HPDE6-E6E7 (cell line): ENCODE measurements at regions not wholly inside any gene's neighbourhood (a gene's known extent, or its start where the extent isn't known, plus 50 kb on each side); places are given as distances from the start of the nearest gene placed in this dataset.
"Not testable (repeated sequence)": the region's sequence is repeated elsewhere in the genome, so short reads cannot be mapped to it uniquely, and the experiment has no call there.

Source experiments
- DNase-seq: peaks from one replicate; pipeline ENCODE4 v3.0.0; 2011; ENCODE audit warnings: missing footprints; ENCODE audit errors: extremely low spot score

DNA sequence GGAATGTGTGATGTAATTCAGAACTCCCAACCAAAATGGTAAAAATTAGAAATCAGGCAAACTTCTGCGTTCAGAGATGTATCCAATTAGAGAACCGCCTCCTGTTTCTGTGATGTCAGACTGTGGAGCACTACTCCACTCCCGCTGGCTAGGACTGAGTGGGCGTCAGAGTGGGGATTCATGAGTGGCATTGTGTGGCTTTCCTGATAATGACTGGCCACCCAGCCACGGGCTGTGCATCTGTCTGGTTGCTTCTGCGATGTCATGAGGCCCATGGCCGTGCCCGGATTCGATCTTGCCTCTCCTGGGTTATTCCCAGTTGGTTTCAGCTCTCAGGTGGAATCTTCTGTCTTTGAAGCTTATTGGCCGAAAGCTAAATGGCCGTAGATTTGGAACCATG is 87.1 kb upstream of the KCNA1 start:
- DNase-seq, result no peak

- DNase-seq, result no peak
Measured at GRCh38 chr12:4824380-4824779, 85.3 kb upstream of the KCNA1 start.

GRCh38 chr12:4825011-4825858 is 84.5 kb upstream of the KCNA1 start:
- DNase-seq, result no peak

- DNase-seq, result no peak
Measured at GRCh38 chr12:4826909-4827308, 82.8 kb upstream of the KCNA1 start.

DNA sequence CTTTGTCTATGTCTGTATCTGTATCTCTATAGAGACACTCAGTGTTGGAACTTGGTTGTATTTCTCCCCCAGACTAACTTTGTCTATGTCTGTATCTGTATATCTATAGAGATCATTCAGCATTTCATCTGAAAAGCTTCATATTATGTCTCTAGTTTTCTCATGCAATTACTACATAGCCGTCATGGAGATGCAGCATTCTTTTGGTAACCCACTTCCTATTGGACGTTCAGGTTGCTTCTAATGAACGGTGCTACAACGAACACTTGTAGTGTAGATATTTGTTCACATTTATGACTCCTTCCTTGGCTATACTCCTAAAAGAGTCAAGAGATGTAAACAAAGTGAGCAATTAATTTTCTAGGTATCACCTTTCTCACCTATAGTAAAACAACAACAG is 81.5 kb upstream of the KCNA1 start:
- no peak for DNase-seq

DNA sequence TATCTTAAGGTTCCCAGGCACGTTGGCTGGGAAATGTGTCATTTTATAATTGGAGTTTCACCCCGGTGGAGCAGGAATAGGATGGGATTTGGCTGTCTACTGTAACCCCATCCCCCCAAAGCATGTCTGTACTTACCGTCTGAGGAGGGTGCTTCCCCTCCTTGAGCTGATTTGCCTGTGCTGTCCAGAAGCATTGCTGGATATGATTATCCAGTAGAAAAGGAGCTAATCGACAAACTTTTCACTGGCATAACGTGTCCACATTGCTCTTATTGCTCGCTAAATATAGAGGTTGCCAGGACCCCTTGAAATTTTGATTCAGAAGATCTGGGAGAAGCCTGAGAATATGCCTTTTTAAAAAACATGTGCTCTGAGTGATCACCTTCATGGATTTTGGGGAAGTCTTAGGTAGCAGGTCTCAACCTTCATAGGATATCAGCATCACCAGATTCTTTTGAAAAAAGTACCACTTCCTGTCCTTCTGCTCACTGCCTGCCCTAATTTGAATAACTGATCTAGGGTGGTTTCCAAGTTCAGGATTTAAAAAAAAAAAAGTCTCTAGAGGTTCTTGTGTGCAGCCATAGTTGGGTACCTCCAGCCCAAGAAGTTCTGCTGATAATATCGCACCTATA is 80.4 kb upstream of the KCNA1 start:
- no peak for DNase-seq

DNA sequence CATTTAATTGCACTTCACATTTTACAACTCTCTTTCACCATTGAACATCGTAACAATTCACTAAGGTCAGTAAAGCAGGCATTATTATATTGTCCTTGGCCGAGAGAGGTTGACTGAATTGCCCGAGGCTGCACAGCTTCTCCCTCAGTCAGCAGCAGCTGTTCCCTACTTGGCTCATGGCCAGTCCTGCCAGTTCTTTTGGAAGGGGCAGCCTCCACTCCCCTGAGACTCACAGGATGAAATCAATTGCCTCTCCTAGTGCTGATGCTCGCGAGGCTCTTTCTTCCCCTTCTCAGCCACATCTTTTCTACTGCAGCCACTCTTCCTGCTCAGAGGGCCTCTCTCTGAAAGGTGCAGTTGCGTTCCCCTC is 79.9 kb upstream of the KCNA1 start:
- no peak for DNase-seq

DNA sequence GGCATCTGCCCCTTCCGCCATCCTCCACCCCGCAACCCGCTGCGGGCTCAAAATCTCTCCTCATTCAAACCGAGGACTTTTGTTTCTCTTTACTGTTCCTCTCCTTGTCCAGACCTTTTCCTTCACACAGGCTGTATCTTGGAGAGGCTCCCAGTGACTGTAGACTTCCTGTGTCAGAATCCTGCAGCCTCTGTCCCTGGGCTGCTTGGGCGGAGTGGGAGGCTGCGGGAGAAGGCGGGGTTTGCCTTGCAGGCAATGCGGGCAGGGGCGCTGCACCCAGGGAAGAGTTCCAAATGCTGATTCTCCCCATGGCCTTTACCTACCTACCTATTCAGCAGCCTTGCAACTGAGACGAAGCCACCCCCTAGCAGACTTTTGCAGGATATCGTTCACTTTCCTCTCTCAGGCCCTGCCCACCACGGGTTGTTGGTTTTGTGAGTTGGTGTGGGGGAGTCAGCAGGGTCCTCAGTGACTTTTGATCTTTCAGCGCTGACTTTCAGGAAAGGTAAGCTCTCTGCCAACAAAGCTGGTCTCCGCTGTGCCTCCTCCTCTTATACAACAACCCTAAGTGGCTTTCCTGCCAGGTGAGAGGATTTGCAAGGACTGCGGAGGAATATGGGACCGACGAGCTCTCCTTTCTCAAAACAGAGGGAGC is 79.0 kb upstream of the KCNA1 start:
- DNase-seq, result no peak

DNA sequence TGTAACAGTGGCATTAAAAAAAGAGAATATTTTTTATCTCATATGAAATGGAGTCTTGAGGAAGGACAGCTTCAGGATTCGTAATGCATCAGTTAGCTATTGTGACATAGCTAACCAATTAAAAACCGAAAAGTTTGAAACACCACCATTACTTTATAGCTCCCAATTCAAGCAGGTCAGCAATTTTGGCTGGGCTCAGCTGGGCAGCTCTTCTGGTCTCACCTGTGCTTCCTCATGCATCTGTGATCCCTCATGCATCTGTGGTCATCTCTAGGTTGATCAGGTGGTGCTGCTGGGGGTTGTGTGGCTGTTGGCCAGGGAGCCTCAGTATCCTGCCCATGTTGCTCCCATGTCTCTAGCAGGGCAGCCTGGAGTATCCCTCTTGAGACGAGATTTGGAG is 76.7 kb upstream of the KCNA1 start:
- no peak for DNase-seq

GRCh38 chr12:4833524-4833923 is 76.2 kb upstream of the KCNA1 start:
- DNase-seq, result no peak

DNA sequence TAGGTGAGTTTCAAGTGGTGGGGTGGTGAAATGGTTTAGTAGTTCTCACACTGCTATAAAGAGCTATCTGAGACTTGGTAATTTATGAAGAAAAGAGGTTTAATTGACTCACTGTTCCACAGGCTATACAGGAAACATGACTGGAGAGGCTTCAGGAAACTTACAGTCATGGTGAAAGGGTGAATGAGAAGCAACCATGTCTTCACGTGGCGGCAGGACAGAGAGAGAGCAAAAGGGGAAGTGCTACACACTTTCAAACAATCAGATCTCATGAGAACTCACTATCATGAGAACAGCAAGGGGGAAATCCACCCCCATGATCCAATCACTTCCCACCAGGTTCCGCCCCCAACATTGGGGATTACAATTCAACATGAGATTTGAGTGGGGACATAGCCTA is 67.3 kb upstream of the KCNA1 start:
- not testable (repeated sequence) for DNase-seq

GRCh38 chr12:4843907-4844306 is 65.8 kb upstream of the KCNA1 start:
- DNase-seq, result no peak

- DNase-seq, result no peak
Measured at GRCh38 chr12:4847713-4848112, 62.0 kb upstream of the KCNA1 start.

- no peak for DNase-seq
Measured at GRCh38 chr12:4849115-4849541, 60.6 kb upstream of the KCNA1 start.

DNA sequence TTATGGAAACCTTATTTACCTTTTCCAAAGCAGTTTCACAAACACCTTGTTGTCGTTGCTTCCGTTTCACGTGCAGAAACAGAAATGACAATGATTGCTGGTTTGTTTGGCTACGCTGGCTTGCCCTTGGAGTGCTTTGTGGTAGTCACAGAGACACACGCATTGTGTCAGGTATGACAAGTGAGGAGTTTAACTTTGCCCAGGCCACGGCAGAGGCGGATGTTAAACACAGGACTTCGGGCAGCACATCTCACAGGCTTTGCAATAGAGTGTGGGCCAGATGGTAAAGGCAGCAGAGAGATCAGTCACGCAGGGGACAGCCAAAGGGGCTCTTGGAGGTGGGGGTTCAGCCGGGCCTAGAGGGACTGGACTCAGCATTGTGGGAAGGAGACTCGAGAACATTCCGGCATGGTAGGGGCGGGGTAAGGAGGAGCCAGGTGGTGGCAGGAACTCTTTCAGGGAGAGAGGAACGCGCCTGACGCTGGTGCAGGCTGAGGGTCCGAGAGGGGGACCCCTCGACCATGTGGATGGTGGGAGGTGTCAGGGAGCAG is 59.8 kb upstream of the KCNA1 start:
- DNase-seq, result no peak

GRCh38 chr12:4850857-4851380 is 58.8 kb upstream of the KCNA1 start:
- no peak for DNase-seq

DNA sequence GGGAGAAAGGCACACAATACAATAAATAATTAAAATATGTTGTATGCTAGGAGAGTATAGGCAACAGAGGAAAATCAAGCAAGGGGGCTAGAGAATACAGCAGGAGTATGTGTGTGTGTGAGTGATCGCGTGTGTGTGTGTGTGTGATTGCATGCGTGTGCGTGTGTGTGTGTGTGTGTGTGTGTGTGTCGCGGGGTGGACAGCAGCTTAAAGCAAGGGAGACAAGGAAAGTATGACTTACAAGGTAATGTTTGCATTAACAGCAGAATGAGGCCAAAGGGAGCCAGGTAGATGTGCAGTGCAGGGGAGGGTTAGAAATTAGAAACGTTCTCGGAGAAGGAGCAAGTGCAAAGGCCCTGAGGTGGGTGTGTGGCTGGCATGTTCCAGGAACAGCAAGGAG is 57.4 kb upstream of the KCNA1 start:
- DNase-seq, result no peak

GRCh38 chr12:4852911-4853310 is 56.8 kb upstream of the KCNA1 start:
- no peak for DNase-seq

- DNase-seq, result peak; percentile 31
Measured at GRCh38 chr12:4855121-4855924, 54.4 kb upstream of the KCNA1 start.

DNA sequence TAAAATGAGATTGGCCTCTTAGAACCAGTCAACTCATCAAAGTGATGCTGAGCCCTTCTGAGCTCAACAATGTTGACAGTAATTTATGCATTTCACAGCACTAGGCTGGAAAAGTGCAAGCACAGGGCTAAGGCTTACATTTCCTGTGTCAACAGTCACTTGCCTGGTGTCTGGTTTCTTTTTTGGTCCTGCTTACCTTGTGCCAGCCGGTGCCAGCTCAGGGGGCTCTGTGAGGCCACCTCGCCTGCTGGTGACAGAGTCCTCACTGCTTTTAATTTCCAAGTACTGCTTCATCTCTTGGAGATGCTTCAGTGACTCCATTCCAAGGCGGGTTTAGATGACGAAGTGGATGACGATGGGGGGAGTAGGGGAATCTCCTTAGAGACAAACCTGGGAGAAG is 53.1 kb upstream of the KCNA1 start:
- DNase-seq, result no peak

GRCh38 chr12:4857472-4858291 is 52.0 kb upstream of the KCNA1 start:
- DNase-seq, result peak; percentile 48
